Tibial nerve (tissue), 4 donors: ENCODE measurements at regions not wholly inside any gene's neighbourhood (a gene's known extent, or its start where the extent isn't known, plus 50 kb on each side); places are given as distances from the start of the nearest gene placed in this dataset.

Source experiments
- DNase-seq, 2 donors: peaks; one replicate each; pipeline ENCODE4 v3.0.0-alpha.2; 2019; ENCODE audit warnings: low spot score in 2 of 2
- H3K27ac ChIP-seq, 4 donors: fragments of 200-600 bp; sonication (generic) in 3 of 4; one replicate each; pipeline ENCODE4 v1.5.1; 2017 to 2019; ENCODE audit warnings: mild to moderate bottlenecking in 1 of 4
- H3K27me3 ChIP-seq, 2 donors: fragments of 200-600 bp; sonication (generic) in 1 of 2; one replicate each; pipeline versions ENCODE4 v1.5.1 to v1.6.0; 2017 to 2019
- H3K36me3 ChIP-seq, 3 donors: fragments of 200-600 bp; sonication (generic); one replicate each; pipeline ENCODE4 v1.5.1; 2018 to 2019
- H3K4me1 ChIP-seq, 4 donors: fragments of 200-600 bp; sonication (generic) in 3 of 4; one replicate each; pipeline ENCODE4 v1.5.1; 2017 to 2019
- H3K4me3 ChIP-seq, 4 donors: fragments of 200-600 bp; sonication (generic) in 3 of 4; one replicate each; pipeline ENCODE4 v1.5.1; 2017 to 2019; ENCODE audit warnings: mild to moderate bottlenecking in 1 of 4, moderate library complexity in 1 of 4
- H3K9me3 ChIP-seq, 4 donors: fragments of 200-600 bp; sonication (generic) in 3 of 4; one replicate each; pipeline ENCODE4 v1.5.1; 2017 to 2019
- CTCF ChIP-seq, 5 experiments: fragments of 200-600 bp in 3 of 5; fragments of 450-650 bp in 2 of 5; sonication (generic) in 3 of 5; IDR thresholded peaks; one replicate each; pipeline ENCODE4 v1.5.1; 2016 to 2019; ENCODE audit warnings: antibody characterized with exemption in 5 of 5, mild to moderate bottlenecking in 3 of 5, moderate library complexity in 2 of 5
- EP300 ChIP-seq, 2 donors: sonication (generic); formaldehyde crosslinking; IDR thresholded peaks; one replicate each; pipeline ENCODE4 v1.6.1; 2017; ENCODE audit warnings: antibody characterized with exemption in 2 of 2, mild to moderate bottlenecking in 1 of 2
- POLR2A ChIP-seq, 2 donors: fragments of 450-650 bp; IDR thresholded peaks; one replicate each; pipeline ENCODE4 v1.6.1; 2017; ENCODE audit warnings: antibody characterized with exemption in 2 of 2, mild to moderate bottlenecking in 2 of 2, moderate library complexity in 2 of 2
- WGBS, 2 donors: methylation state at CpG; one replicate each; pipeline ENCODE4 v1.1.5; 2018; 5-methylcytosine and 5-hydroxymethylcytosine counted together

DNA sequence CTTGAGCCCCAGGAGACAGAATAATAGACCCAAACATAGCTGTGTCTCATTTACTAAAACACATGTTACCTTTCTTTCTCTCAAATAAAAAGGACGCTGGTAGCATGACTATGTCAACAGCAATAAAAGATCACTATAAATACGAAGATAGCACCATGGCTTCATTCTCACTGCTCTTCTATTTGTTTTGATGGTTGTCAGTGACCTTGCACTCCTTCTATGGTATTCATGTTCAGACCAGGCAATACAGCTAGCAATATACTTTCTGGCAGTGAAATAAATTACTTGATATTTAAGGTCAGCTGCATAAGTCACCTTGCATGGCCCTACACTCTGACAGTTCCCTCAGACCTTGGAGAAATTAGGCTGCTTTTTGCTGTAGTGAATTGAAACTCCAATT is 263.2 kb upstream of the CDH7 start:
- 43 to 45% methylated on average over 2 of the region's 2 CpGs for WGBS, 2 donors

GRCh38 chr18:65477455-65477854 is 273.4 kb upstream of the CDH7 start:
- no peak for DNase-seq
- Histone ChIP-seq H3K27me3 (no peaks in the 10 kb centered on the region), H3K9me3 (no peaks in the 10 kb centered on the region), H3K27ac (no peak overlapping the region), H3K4me1 (no peaks in the 10 kb centered on the region), H3K36me3 (no peaks in the 10 kb centered on the region), H3K4me3 (no peak overlapping the region)
- WGBS, 2 donors = 65 to 66% methylated on average over 3 of the region's 3 CpGs
- no peak for TF ChIP-seq EP300 (IDR thresholded peaks at IDR 0.05)
- no peak for TF ChIP-seq CTCF (IDR thresholded peaks at IDR 0.05)
- no peak for TF ChIP-seq POLR2A (IDR thresholded peaks at IDR 0.05)

More for the DNA sequence above, 263.2 kb upstream of the CDH7 start:
- Histone ChIP-seq H3K4me3 (no peak overlapping the region), H3K4me1 (no peaks in the 10 kb centered on the region), H3K9me3 (no peaks in the 10 kb centered on the region), H3K27me3 (no peaks in the 10 kb centered on the region), H3K36me3 (no peaks in the 10 kb centered on the region), H3K27ac (no peak overlapping the region)
- DNase-seq = no peak
- no peak for TF ChIP-seq POLR2A (IDR thresholded peaks at IDR 0.05)
- TF ChIP-seq CTCF (IDR thresholded peaks at IDR 0.05) = no peak
- no peak for TF ChIP-seq EP300 (IDR thresholded peaks at IDR 0.05)

GRCh38 chr18:65468881-65469280 is 281.9 kb upstream of the CDH7 start:
- Histone ChIP-seq H3K4me3 (no peak overlapping the region), H3K27ac (no peak overlapping the region), H3K9me3 (no peaks in the 10 kb centered on the region), H3K27me3 (no peaks in the 10 kb centered on the region), H3K4me1 (no peaks in the 10 kb centered on the region), H3K36me3 (no peaks in the 10 kb centered on the region)
- TF ChIP-seq POLR2A (IDR thresholded peaks at IDR 0.05) (no peak), CTCF (IDR thresholded peaks at IDR 0.05) (no peak), EP300 (IDR thresholded peaks at IDR 0.05) (no peak)
- no peak for DNase-seq
- 71 to 75% methylated on average over 3 of the region's 3 CpGs for WGBS, 2 donors

- WGBS, 2 donors = 54 to 63% methylated on average over 1 of the region's 1 CpG
- Histone ChIP-seq H3K4me1 (no peaks in the 10 kb centered on the region), H3K36me3 (no peaks in the 10 kb centered on the region), H3K27me3 (no peaks in the 10 kb centered on the region), H3K27ac (no peak overlapping the region), H3K9me3 (no peaks in the 10 kb centered on the region), H3K4me3 (no peak overlapping the region)
- DNase-seq = no peak
- TF ChIP-seq CTCF (IDR thresholded peaks at IDR 0.05) (no peak), EP300 (IDR thresholded peaks at IDR 0.05) (no peak), POLR2A (IDR thresholded peaks at IDR 0.05) (no peak)
These were observed 286.5 kb upstream of the CDH7 start for GRCh38 chr18:65464361-65464760.

DNA sequence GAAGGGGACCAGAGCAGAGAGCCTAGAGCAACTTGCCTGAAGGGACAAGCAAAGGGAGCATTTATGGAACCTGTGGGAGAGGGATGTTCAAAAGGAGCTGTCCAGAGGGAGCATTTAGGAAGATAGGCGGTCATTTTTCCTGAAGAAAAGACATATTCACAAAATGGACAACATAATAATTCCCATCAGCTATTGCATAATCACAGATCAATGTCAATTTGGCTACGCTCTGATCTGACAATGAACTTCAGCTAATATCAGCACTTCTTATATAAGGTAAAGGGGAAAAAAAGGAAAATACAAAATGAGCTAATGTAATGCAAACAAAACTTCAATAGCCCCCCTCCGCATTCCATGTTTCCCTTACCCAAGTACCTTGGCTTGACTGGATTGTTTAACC is 291.1 kb upstream of the CDH7 start:
- Histone ChIP-seq H3K36me3 (no peaks in the 10 kb centered on the region), H3K4me3 (no peak overlapping the region), H3K9me3 (no peaks in the 10 kb centered on the region), H3K27ac (no peak overlapping the region), H3K4me1 (no peaks in the 10 kb centered on the region), H3K27me3 (no peaks in the 10 kb centered on the region)
- 76 to 91% methylated on average over 3 of the region's 3 CpGs for WGBS, 2 donors
- DNase-seq = no peak
- TF ChIP-seq EP300 (IDR thresholded peaks at IDR 0.05) = no peak
- no peak for TF ChIP-seq CTCF (IDR thresholded peaks at IDR 0.05)
- TF ChIP-seq POLR2A (IDR thresholded peaks at IDR 0.05) = no peak
